GM12892 (cell line): ENCODE measurements at regions not wholly inside any gene's neighbourhood (a gene's known extent, or its start where the extent isn't known, plus 50 kb on each side); places are given as distances from the start of the nearest gene placed in this dataset.

Source experiments
- POLR2A ChIP-seq: IDR thresholded peaks from 2 replicates; pipeline ENCODE4 v1.6.1; 2011; ENCODE audit warnings: low read depth, low read length, control low read depth
- POLR2AphosphoS5 ChIP-seq: IDR thresholded peaks from 2 replicates; pipeline ENCODE4 v1.6.1; 2011; ENCODE audit warnings: low read depth, low read length, control low read depth
- TAF1 ChIP-seq: IDR thresholded peaks from 2 replicates; pipeline ENCODE4 v1.6.1; 2011; ENCODE audit warnings: low read depth, mild to moderate bottlenecking, control low read depth, low read length, borderline replicate concordance

GRCh38 chr5:116377276-116378006, 197.2 kb downstream of the SEMA6A start:
- TF ChIP-seq POLR2A (no peak), TAF1 (no peak), POLR2AphosphoS5 (no peak)
